ENCODE measurements at regions not wholly inside any gene's neighbourhood (a gene's known extent, or its start where the extent isn't known, plus 50 kb on each side); places are given as distances from the start of the nearest gene placed in this dataset.
"Not testable (repeated sequence)": the region's sequence is repeated elsewhere in the genome, so short reads cannot be mapped to it uniquely, and the experiment has no call there.

- TF ChIP-seq POLR2A (IDR thresholded peaks at IDR 0.05; ENCODE audit: low read depth, low read length); POLR2AphosphoS5 (IDR thresholded peaks at IDR 0.05; ENCODE audit: low read depth, low read length); PAX5 (IDR thresholded peaks at IDR 0.05; ENCODE audit: insufficient read depth, low read length, severe bottlenecking); TAF1 (IDR thresholded peaks at IDR 0.05; ENCODE audit: low read depth, low read length): not testable (repeated sequence)
Observed at GRCh38 chr7:81042646-81043045, 123.8 kb upstream of the SEMA3C start.
